Tibial nerve (tissue), 4 donors: ENCODE measurements at regions not wholly inside any gene's neighbourhood (a gene's known extent, or its start where the extent isn't known, plus 50 kb on each side); places are given as distances from the start of the nearest gene placed in this dataset.

Experiments used
- CTCF ChIP-seq, 5 experiments: fragments of 200-600 bp in 3 of 5; fragments of 450-650 bp in 2 of 5; sonication (generic) in 3 of 5; IDR thresholded peaks; one replicate each; pipeline ENCODE4 v1.5.1; 2016 to 2019; ENCODE audit warnings: antibody characterized with exemption in 5 of 5, mild to moderate bottlenecking in 3 of 5, moderate library complexity in 2 of 5
- EP300 ChIP-seq, 2 donors: sonication (generic); formaldehyde crosslinking; IDR thresholded peaks; one replicate each; pipeline ENCODE4 v1.6.1; 2017; ENCODE audit warnings: antibody characterized with exemption in 2 of 2, mild to moderate bottlenecking in 1 of 2
- POLR2A ChIP-seq, 2 donors: fragments of 450-650 bp; IDR thresholded peaks; one replicate each; pipeline ENCODE4 v1.6.1; 2017; ENCODE audit warnings: antibody characterized with exemption in 2 of 2, mild to moderate bottlenecking in 2 of 2, moderate library complexity in 2 of 2

GRCh38 chr3:150334974-150335373, 73.1 kb upstream of the TSC22D2 start:
- TF ChIP-seq POLR2A (IDR thresholded peaks at IDR 0.05): no peak
- no peak for TF ChIP-seq CTCF (IDR thresholded peaks at IDR 0.05)
- TF ChIP-seq EP300 (IDR thresholded peaks at IDR 0.05): no peak
